Endothelial cell (in vitro differentiated cells): ENCODE measurements at regions not wholly inside any gene's neighbourhood (a gene's known extent, or its start where the extent isn't known, plus 50 kb on each side); places are given as distances from the start of the nearest gene placed in this dataset.

ENCODE experiments used
- DNase-seq: peaks from one replicate; pipeline ENCODE4 v3.0.0; 2021; ENCODE audit warnings: low spot score
- H3K27ac Mint-ChIP-seq: one replicate; pipeline ENCODE4 v1.8.0; 2021; ENCODE audit warnings: mixed read lengths, inconsistent platforms; ENCODE audit not compliant: unreplicated experiment
- H3K27me3 Mint-ChIP-seq: one replicate; pipeline ENCODE4 v1.8.0; 2021; ENCODE audit warnings: mild to moderate bottlenecking, moderate library complexity, mixed read lengths, inconsistent platforms; ENCODE audit not compliant: unreplicated experiment
- H3K36me3 Mint-ChIP-seq: one replicate; pipeline ENCODE4 v1.8.0; 2021; ENCODE audit warnings: mild to moderate bottlenecking, low read depth, mixed read lengths, inconsistent platforms; ENCODE audit not compliant: unreplicated experiment
- H3K4me1 Mint-ChIP-seq: one replicate; pipeline ENCODE4 v1.8.0; 2021; ENCODE audit warnings: mild to moderate bottlenecking, mixed read lengths, inconsistent platforms; ENCODE audit not compliant: unreplicated experiment
- H3K4me3 Mint-ChIP-seq: one replicate; pipeline ENCODE4 v1.8.0; 2021; ENCODE audit warnings: mild to moderate bottlenecking, mixed read lengths, inconsistent platforms; ENCODE audit not compliant: unreplicated experiment
- H3K9me3 Mint-ChIP-seq: one replicate; pipeline ENCODE4 v1.8.0; 2021; ENCODE audit warnings: mixed read lengths, inconsistent platforms; ENCODE audit not compliant: unreplicated experiment
- CTCF ChIP-seq: fragments of 200-600 bp; sonication (generic); IDR thresholded peaks from one replicate; pipeline ENCODE4 v1.5.0; 2021; ENCODE audit warnings: antibody characterized with exemption; ENCODE audit not compliant: unreplicated experiment

- Mint-ChIP-seq H3K36me3 (no peaks in the 10 kb centered on the region), H3K27me3 (no peaks in the 10 kb centered on the region), H3K4me3 (no peak overlapping the region), H3K27ac (no peak overlapping the region), H3K9me3 (no peaks in the 10 kb centered on the region), H3K4me1 (no peaks in the 10 kb centered on the region)
- no peak for DNase-seq
- TF ChIP-seq CTCF: no peak
Observed at GRCh38 chr1:214715126-214715525, 112.1 kb downstream of the CENPF start.

GRCh38 chr1:214717351-214717750 lies 114.4 kb downstream of the CENPF start:
- no peak overlapping the region for H3K4me3 Mint-ChIP-seq
- H3K27ac Mint-ChIP-seq: no peak overlapping the region
- DNase-seq: no peak
- H3K36me3 Mint-ChIP-seq: no peaks in the 10 kb centered on the region
- no peak for TF ChIP-seq CTCF
- no peaks in the 10 kb centered on the region for H3K9me3 Mint-ChIP-seq
- H3K27me3 Mint-ChIP-seq: no peaks in the 10 kb centered on the region
- H3K4me1 Mint-ChIP-seq: no peaks in the 10 kb centered on the region

GRCh38 chr1:214718724-214719123 lies 115.7 kb downstream of the CENPF start:
- H3K36me3 Mint-ChIP-seq: no peaks in the 10 kb centered on the region
- no peaks in the 10 kb centered on the region for H3K27me3 Mint-ChIP-seq
- no peak for TF ChIP-seq CTCF
- H3K4me3 Mint-ChIP-seq: no peak overlapping the region
- DNase-seq: no peak
- no peak overlapping the region for H3K27ac Mint-ChIP-seq
- no peaks in the 10 kb centered on the region for H3K9me3 Mint-ChIP-seq
- no peaks in the 10 kb centered on the region for H3K4me1 Mint-ChIP-seq

- DNase-seq: no peak
- TF ChIP-seq CTCF: no peak
- Mint-ChIP-seq H3K27ac (no peak overlapping the region), H3K27me3 (no peaks in the 10 kb centered on the region), H3K36me3 (no peaks in the 10 kb centered on the region), H3K9me3 (no peaks in the 10 kb centered on the region), H3K4me1 (no peaks in the 10 kb centered on the region), H3K4me3 (no peak overlapping the region)
Observed at GRCh38 chr1:214719207-214719606, 116.2 kb downstream of the CENPF start.

- no peak for TF ChIP-seq CTCF
- no peaks in the 10 kb centered on the region for H3K9me3 Mint-ChIP-seq
- no peak overlapping the region for H3K4me3 Mint-ChIP-seq
- no peaks in the 10 kb centered on the region for H3K4me1 Mint-ChIP-seq
- no peak overlapping the region for H3K27ac Mint-ChIP-seq
- H3K27me3 Mint-ChIP-seq: no peaks in the 10 kb centered on the region
- H3K36me3 Mint-ChIP-seq: no peaks in the 10 kb centered on the region
- no peak for DNase-seq
Observed at GRCh38 chr1:214720561-214720960, 117.6 kb downstream of the CENPF start.
